GM19455 (cell line): ENCODE measurements at regions not wholly inside any gene's neighbourhood (a gene's known extent, or its start where the extent isn't known, plus 50 kb on each side); places are given as distances from the start of the nearest gene placed in this dataset.
"Not testable (repeated sequence)": the region's sequence is repeated elsewhere in the genome, so short reads cannot be mapped to it uniquely, and the experiment has no call there.

Source experiments
- ATAC-seq: cut with Tn5 transposase; IDR thresholded peaks from one replicate; pipeline ENCODE4 v1.9.1; 2021; ENCODE audit not compliant: unreplicated experiment

DNA sequence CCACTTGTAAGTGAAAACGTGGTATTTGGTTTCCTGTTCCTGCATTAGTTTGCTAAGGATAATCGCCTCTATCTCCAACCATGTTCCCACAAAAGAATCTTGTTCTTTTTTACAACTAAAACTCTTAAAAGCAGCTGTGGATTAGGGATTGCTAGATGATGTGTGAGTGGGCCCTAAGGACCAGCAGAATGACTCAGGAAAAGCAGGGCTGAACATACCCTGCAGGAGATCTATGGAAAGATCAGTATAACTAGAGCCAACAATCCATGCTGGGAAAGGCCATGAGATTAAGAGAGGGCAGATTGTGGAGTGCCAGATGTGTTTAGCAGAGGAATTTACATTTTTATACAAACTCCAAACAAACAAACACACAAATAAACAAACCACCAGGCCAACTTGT is 128.4 kb upstream of the TMEM164 start:
- ATAC-seq = no peak

- no peak for ATAC-seq
Observed at GRCh38 chrX:109875831-109876230, 127.1 kb upstream of the TMEM164 start.

DNA sequence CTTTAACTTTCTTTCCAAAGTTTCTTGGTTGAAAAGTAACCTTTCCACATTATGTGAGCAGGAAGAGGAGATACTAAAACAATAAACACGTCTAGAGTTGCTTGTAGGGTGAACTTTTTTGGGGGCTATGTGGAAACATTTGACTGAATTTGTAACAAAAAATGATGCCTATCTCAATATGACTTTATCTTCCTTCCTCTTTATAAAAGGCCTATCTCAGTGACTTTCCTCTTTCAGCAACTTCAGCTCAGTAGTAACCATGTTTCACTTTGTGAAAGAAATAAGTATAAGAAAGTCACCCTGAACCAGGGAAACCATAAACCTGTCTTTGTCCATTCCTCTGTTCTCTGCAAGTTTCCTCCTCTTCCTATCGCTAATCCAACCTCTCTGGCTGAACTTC is 124.7 kb upstream of the TMEM164 start:
- ATAC-seq = no peak

GRCh38 chrX:109879991-109880390 is 122.9 kb upstream of the TMEM164 start:
- no peak for ATAC-seq

- peak; percentile 92 for ATAC-seq
Observed at GRCh38 chrX:109880629-109881028, 122.3 kb upstream of the TMEM164 start.

DNA sequence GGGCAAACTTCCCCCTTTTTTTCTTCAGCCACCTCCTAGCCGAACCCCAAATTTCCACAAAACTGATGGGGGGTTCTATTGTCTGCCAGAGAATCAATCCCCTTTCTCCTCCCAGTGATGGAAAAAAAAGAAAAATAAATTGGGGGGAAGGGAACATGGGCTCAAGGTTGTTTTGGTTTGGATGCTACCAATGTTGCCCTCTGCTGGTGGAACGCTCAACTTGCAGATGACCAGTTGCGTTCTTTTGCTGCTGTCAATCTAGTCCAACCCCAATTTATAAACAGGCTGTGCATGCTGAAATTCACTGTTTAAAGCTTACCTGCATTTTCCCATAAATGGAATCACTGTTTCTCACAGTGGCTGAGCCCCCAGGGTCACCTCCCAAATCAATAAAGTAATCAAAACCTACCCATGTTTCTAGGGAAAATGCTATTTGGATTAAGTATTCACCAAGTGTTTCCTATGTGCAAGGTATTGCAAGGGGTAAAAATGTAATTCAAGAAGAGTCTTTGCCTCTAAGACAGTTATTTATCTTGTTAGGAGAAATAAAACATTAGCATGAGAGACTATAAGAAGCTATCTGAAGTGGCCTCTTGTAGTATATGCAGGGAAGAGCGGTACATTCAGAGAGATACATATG is 116.7 kb upstream of the TMEM164 start:
- no peak for ATAC-seq

DNA sequence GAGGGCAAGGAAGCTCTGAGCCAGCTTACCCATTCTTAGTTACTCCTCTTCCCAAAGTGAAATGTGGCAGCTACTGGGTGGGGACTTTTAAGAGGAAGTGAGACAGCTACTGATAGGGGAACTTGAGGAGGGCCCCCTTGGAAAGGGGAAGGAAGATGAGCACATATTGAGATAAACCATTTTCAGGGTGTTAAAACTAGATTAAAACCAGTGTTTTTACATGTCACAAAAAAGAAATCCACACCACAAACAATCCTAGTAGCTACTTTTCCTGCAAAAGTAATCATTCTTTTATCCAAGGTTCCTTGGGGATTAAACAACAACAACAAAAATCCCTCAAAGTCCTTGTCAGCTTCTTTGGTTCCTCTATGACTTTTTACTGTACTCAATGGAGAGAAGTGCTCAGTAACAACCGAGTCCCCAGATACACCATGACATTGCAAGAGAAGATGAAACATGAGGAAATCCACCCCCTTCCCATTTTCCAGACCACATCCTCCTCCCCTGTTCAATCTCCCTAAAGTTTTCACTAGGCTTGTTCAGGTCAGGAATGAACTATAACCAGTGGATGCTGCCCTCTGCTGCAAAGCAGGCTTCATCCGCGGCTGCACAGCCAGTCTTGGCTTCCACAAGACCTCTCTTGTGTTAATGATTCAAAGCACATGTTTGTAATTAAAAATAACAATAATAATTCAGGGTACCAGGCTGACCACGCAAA is 113.5 kb upstream of the TMEM164 start:
- ATAC-seq = no peak

- no peak for ATAC-seq
Observed at GRCh38 chrX:109890300-109890699, 112.6 kb upstream of the TMEM164 start.

GRCh38 chrX:109890910-109891502 is 111.9 kb upstream of the TMEM164 start:
- ATAC-seq = peak; percentile 58

GRCh38 chrX:109896024-109896423 is 106.9 kb upstream of the TMEM164 start:
- not testable (repeated sequence) for ATAC-seq

DNA sequence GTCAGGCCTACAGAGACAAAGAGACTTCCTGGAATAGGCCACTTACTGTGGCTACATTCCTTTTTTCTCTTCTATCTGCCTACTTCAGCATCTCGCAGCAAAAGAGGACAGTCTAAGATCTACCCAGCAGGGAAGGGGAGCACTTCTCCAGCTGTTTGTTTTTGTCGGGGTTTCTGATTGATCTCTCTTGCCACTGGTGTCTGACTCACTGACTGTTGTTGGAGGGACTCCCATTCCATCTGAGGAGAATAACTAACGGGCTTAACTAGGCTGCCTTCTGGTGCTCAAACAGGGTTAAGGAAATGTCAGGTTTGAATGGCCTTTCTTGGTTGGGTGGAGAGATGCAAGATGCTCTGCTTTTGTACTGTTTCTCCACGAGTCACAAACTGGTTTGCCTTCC is 100.2 kb upstream of the TMEM164 start:
- no peak for ATAC-seq

- no peak for ATAC-seq
Observed at GRCh38 chrX:109911046-109911445, 91.9 kb upstream of the TMEM164 start.

DNA sequence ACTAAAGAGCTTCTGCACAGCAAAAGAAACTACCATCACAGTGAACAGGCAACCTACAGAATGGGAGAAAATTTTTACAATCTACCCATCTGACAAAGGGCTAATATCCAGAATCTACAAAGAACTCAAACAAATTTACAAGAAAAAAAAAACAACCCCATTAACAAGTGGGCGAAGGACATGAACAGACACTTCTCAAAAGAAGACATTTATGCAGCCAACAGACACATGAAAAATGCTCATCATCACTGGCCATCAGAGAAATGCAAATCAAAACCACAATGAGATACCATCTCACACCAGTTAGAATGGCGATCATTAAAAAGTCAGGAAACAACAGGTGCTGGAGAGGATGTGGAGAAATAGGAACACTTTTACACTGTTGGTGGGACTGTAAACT is 89.9 kb upstream of the TMEM164 start:
- not testable (repeated sequence) for ATAC-seq

GRCh38 chrX:109914114-109914849 is 88.6 kb upstream of the TMEM164 start:
- no peak for ATAC-seq

DNA sequence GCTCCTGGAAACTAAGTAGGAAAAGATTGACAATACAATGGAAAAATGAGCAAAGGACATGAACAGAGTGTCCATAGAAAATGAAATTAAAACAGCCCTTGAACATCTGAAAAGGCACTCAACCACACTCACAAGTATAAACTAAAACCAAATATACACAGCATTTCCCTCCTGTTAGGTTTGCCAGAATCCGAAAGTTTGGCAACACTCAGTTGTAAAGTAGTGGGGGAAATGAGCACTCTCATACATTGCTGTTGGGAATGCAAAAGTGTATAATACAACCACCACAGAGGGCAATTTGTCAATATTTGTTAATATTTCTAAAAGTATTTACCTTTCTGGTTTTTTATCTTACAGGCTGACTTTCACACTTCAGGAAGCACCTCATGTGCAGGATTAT is 84.2 kb upstream of the TMEM164 start:
- ATAC-seq = no peak

DNA sequence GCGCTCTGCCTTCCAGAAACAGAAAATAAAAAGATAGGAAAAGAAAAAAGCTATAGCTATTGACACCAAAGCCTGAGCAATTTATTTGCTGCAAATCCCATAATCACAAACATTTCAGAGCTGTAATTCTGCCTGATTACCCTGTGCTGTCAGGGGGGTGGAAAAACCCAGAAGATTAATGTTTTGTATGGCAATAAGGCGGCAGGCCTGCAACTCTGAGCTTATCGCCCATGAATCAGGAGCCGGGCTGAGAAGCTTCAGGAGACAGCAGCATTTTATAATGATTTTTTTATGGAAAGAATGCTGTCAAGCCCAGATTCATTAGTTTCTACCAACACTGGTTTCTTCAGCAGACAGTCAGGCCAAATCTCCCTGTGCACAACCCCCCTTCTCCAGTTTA is 82.6 kb upstream of the TMEM164 start:
- ATAC-seq = no peak

DNA sequence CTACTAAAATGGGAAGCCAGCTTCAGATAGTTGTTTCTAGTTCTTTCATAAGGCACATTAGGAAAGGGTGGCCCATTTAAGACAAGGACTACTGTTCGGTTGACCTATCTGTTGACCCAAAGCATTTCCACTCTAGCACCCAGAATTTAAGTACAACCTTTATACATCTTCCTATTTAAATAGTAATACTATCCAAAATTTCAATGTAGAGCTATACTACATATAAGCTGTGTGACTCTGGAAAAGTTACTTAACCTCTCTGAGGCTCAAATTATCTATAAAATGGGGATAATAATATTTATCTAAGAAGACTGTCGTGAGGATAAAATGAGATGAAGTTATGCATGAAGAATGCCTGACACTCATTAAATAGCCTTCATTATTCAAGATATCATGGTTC is 82.0 kb upstream of the TMEM164 start:
- no peak for ATAC-seq

GRCh38 chrX:109922190-109922589 is 80.7 kb upstream of the TMEM164 start:
- no peak for ATAC-seq

GRCh38 chrX:109925003-109925402 is 77.9 kb upstream of the TMEM164 start:
- ATAC-seq = not testable (repeated sequence)

- ATAC-seq = no peak
Observed at GRCh38 chrX:109925656-109926055, 77.3 kb upstream of the TMEM164 start.

DNA sequence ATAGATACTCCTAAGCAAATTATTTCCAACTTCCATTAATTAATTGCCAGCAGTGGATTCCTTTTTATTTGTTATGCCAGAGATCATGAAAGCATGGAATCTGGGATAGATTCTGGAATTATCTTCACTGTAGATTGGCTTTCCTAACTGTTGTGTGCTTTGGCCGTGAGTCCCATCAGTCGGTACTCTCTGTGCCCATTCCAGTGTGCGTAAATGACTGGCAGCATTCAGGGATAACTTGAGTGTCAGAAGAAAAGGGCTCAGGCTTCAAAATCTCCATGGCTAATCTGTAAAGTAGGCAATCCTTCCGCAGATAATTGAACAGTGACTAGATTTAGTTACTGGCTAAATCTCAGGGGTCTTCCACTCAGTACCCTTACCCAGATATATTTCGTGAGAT is 76.8 kb upstream of the TMEM164 start:
- ATAC-seq = no peak
